SIG-M5 treated with dmso at 0.1 percent for 504 hours (cell line): ENCODE measurements at regions not wholly inside any gene's neighbourhood (a gene's known extent, or its start where the extent isn't known, plus 50 kb on each side); places are given as distances from the start of the nearest gene placed in this dataset.

ENCODE experiments used
- DNase-seq: peaks from one replicate; lab custom pipeline; 2025; ENCODE audit not compliant: unreplicated experiment; lab: John Stamatoyannopoulos, UW

DNA sequence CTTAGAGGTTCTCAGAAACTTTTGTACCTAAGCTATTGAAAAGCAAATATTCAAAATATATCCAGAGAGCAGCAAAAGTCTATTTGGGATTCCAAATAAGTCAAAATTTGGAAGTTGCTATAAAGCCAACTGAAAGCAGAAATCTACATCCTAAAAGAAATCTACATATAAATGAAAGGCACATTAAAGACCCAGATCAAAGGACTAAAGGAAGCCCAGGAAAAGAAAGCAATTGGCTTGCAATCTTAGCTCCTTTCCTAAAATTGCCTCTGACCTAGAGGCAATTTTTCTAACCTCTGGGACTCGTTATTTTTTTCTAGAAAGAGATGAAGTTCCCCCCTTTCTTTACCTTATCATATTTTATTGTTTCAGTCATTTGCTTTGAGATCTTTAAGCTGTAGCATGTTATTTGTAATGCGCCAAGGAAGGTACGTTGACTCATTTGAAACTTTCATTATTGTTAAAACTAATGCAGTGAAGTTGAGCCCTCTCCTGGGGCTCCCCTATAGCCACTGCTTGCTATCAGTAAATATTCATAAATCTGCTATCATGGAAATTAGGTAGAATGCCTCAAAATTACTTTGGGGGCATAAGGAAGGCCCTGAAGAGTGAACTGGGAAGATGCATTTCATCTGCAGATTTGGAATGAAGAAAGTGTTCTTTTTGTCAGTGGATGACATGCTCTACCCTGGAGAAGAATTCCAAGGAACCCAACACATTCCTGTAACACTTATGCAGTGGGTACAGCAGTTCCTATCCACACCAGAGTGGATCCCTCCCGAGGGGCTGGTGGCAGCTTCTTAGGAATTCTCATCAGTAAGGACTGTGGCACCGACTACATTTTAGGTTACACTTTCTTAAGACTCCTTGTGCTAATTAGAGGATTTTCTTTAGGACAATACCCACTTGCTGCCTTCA lies 177.8 kb upstream of the IGFBP7 start:
- DNase-seq: no peak

DNA sequence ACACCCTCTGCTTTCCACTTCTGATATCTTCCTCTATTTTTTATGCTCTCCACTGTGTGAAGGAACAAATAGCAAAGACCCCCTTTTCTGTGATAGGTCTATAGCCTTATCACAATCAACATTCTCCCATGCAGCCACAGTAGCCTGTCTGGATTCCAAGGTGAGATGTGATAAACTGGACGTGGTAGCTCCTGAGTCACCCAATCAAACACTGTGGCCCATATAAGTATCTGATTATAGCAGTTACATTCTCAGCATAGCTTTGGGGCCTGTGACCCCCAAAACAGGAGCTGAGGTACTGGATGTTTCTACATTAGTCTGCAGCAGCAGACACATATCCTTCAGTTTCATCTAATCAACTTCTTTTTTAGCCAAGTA lies 172.7 kb upstream of the IGFBP7 start:
- no peak for DNase-seq

DNA sequence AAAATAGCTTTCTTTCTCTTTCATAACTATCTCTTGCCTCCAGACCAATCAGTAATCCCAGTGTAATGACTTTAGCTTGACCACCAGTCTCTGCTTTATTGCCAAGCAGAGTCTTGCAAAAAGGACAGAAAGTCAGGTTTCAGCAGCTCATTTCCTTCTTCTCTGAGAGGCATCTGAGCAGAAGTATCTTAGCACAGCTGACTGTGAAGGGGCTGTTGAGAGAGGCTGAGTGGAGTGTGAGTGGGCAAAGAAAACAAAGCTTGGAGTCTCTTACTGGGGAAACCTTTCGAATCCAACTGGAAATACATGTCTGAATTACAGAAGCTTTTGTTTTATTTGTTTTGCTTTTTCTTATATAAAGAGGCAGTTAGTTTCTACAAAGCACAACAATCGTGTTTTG lies 170.3 kb upstream of the IGFBP7 start:
- no peak for DNase-seq

DNA sequence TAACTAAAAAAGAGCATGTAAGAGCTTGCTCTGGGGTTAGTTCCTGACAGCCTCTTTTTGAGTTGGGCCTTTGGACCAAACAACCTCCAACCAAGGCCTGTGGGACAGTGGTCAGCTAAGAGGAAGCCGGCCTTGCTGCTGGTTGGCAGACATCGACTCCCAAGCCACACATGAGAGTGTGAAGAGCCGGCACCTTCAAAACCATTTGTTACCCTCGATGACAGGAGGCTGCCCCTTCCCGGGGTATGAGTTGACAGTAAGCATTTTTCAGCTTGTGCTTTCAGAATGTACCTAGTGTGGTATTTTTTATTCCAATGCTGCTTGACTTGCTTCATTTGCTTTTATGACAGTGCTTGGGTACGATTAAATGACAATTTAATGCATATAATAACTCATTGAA lies 168.6 kb upstream of the IGFBP7 start:
- no peak for DNase-seq

DNA sequence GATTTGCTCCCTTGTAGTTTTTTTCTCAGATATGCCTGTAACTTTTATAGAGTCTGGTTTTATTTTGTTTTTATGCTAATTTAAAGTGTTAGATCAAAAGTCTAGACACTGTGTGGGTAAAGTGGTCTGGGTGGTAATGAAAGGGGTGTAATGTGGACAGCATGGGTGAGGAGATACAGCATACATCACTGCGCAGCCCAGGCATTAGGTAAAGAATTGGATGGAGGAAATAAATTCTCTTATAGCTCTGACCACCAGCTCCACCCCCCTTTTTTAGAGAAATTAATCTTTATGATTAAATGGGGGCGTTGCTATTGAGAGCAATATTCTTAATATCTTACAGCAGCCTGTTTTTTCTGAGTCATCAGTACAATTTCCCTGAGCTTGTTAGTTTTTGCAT lies 163.9 kb upstream of the IGFBP7 start:
- no peak for DNase-seq

DNA sequence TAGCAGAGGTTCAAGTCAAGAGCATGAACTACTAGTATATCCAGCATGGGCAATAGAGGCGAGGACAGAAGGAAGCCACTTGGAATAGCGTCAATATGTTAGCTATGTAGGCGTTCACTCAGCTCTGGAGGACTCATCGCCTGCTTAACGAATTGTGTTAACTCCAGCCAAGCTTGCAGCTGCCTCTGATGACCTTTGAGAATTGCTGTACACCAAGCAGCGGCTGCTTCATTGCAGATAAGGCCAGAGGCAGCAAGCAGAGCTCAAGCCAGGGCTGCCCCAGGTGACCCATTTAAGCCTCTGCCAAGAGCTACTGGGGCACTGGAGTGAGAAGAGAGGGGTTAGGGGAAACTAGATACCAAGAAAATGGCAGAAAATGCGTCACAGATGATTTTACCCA lies 160.2 kb upstream of the IGFBP7 start:
- DNase-seq: no peak

DNA sequence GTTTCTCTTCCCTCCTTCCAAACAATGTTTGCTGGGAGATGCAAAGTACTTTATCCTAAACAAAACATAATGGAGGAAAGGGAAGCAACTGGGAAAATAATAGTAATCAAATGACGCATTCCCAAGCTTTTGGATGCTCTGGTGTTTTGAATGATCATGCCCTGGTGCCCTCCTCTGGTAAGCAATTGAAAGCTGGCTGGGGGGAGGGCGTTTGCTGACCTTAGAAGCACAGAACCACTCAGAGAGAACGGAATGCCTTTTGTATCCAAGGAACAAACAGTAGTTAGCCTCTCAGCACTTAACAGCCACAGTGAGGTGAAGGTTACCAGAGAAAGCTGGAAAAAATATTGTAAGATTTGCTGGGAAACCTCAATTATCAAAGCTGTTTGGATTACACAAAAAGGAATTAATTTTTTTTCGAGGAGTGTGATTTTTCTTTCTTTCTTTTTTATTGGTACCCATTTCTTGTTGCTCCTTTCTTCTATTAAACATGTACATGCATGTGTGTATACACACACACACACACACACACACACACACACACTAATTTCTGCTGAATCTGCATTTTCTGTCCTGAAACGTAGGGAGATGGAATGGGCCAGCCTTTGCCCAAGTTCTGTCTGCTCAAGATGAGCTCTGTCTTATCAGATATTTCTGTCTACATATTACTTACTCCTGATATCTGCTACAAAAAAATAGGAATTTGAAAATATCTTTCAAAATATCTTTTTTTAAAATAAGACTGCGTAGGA lies 155.8 kb upstream of the IGFBP7 start:
- DNase-seq: no peak

DNA sequence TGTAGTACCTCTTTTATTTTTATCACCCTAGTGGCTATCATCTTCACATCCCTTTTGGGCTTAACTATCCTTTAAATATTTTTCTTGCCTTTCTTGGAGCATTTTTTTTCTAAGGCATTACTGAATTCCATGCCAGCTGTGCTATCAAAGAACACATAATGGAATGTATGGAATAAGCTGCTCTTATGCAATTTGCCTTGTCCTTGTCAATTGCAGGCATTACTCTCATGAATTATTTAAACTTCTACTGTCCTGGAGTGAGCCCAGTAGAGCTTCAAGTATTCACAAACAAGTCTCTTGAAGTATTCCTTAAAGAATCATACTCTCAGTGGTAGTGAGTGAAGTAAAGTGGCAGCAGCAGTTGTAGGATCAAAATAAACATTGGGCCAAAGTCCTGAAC lies 144.6 kb upstream of the IGFBP7 start:
- no peak for DNase-seq

DNA sequence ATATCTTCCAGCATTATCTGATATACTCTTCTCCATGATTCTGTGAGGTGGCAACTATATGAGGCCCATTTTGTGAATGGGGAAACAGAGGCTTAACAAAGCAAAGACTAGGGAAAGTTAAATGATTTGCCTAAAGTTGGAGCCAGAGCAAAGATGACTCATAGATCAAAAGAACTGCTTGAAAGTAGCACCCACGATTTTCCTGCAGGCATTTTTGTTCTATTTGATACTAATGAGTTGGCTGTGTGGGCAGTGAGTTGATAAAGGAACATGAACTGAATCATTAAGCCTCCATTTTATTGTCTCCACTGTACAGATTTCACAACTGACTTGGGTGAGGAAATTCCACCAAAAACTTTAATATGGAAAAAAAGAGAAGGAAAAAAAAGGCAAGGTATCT lies 138.9 kb upstream of the IGFBP7 start:
- DNase-seq: no peak

DNA sequence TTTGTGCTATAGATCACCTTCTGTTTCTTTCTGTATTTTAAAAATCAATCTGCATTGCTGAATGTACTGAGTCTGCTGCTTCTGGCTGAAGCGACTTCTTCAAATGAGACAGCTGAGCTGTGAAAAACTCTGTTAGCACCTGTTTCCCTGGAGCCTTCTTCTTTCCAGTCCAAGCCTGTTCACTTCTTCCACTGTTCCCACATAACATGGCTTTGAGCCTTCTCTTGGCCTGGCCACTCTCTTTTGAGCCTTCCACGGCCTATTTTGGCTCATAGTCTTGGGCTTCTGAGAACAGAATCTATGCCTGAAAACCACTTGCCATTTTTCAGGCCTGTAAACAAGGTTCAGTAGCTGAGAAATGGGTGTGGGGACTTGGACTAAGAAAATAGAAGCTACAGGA lies 132.9 kb upstream of the IGFBP7 start:
- no peak for DNase-seq

DNA sequence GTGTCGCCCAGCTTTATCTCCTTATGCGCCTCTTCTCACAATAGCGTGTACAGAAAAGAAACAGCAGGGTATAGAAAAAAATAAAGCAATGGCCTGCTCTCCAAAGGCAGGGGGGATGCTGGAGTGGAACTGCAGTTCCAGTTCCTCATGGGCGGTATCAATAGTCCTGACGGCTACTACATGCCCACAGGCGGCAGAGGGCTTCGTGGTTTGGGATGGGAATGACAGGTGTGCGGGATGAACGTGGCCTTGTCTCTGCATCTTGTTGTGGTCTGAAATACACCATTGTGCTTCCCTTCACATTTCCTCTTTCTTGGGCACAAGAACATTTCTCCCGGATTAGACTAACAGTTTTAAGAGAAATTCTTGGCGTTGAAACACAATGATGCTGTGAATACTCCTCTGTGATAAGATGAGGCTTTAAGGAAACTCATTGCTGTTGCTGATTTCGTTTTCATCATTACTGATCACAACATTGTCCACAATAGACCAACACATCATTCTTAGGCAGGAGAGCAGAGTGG lies 124.1 kb upstream of the IGFBP7 start:
- no peak for DNase-seq

DNA sequence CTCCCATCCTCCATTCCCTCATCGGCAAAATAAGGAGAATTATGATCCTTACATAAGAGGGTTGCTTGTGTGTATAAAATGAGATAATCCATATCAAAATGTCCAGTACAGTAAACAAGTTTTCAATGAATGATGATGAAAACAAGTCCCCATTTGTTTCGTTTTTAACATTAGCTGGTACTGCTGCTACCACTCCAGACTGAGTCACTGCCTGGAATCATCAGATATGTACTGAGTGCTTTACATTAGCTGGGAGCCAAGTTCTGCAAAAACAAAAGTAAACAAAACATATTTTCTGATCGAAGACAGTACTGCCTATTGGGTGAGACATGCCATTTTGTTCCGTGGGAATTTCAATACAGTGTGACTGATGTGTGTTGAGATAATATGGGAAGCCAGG lies 123.2 kb upstream of the IGFBP7 start:
- no peak for DNase-seq

DNA sequence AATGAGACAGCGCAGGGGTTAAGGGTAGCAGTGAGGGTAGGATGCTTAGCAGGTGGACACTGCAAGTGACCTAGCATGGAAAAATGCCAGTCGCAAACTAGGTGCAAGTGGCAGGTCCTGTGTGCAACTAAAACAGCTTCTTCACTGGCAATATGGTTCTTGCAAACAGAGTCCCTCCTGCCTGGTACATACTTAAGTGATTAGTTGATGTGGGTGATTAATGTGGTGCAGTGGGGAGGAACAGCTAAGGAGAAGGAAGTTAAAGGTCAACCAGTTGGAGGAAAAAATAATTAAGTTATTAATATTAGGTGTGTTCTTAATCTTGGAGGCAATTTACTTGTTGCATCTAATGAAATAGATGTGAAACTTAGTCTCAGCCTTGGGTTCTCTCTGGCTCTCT lies 121.6 kb upstream of the IGFBP7 start:
- DNase-seq: no peak

DNA sequence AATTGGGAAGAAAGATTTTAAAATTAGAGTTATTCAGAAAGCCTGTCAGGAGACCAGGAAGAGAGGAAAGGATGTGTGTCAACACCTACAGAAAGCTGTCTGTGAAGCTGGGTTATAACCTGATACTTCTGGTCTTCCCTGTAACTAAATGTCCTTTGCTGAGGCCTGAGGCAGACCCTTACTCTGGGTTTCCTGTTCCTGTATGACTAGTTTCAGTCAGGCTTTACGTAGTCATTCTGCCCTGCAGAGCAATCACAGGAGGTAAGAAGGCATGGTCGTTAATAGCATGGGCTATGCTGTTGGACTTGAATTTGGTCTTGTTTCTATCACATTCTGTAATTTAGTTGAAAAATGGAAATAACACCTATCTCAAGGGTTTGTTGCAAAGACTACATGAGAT lies 110.5 kb upstream of the IGFBP7 start:
- DNase-seq: no peak

DNA sequence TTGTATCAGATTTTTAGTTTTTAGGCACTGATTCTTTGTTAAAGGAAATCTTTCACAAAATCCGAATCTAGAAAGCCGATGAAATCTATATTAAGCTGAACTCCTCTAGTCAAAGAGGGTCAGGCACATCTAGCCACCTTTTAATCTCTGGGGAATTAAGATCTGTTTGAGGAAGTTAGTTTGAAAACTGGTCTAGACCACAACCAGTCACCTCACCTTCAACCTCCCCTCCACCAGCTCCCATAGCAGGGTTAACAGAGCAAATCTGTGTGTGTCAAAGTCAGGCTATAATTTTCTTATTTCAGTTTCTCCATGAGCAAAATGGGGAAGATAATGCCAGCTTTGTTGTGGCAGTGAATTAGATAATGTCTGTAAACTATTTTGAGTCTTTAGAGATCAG lies 110.0 kb upstream of the IGFBP7 start:
- no peak for DNase-seq

DNA sequence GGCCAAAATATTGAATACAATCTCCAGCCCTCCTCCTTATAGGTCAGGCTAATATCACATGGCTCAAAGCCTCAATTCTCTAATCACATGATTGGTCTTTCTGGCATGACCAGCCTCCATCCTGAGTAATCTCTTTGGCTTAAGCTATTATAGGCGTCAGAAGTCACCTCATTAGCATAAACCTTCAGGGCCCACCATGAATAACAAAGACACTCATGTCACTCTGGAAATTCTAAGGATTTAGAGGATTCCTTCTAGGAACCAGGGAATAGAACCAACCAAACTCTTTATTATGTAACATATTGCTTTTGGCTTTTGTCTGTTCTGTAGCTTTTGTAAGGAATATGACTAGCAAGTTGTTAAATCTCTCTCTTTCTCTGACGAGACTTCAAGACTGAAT lies 109.2 kb upstream of the IGFBP7 start:
- DNase-seq: no peak

DNA sequence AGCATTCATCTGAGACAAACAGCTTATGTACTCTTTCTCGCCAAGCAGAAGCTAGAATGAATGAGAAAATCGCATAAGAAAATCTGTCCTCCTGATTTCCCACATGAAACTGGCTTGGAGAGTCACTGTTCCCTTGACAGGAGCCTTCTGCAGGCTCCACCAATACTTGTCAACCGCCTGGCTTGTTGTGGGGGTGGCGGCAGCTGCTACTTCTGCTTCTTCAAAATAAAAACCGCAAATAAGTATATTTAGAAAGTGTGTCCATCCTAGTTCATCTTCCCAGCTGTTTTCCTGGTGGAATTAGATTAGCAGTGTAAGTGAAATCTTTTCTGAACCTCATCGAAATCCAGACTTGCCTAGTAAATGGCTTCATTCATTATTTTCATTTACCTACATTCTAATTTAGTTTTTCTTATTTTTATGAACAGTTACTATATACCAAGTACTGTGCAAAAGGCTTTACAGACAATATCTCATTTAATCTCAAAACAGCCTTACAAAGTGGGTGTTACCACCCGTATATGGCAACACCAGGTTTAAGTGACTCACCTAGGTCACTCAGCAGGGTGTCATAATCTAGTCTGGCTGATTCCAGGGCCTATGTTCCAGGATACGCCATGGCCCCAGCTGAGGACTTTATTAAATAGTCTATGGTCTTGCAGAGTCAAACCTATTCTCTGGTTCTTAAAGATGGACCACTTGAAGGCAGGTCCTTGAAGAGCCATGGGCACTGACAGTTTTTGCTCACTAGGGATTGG lies 104.6 kb upstream of the IGFBP7 start:
- no peak for DNase-seq

DNA sequence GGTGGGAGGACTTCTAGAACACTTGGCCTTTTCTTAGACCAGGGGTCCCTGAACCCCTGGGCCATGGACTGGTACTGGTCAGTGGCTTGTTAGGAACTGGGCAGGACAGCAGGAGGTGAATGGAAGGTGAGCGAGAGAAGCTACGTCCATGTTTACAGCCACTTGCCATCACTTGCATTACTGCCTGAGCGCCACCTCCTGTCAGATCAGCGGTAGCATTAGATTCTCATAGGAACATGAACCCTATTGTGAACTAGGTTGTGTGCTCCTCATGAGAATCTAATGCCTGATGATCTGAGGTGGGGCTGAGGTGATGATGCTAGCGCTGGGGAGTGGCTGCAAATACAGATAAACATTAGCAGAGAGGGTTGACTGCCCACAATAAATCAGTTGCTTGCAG lies 100.9 kb upstream of the IGFBP7 start:
- DNase-seq: no peak

DNA sequence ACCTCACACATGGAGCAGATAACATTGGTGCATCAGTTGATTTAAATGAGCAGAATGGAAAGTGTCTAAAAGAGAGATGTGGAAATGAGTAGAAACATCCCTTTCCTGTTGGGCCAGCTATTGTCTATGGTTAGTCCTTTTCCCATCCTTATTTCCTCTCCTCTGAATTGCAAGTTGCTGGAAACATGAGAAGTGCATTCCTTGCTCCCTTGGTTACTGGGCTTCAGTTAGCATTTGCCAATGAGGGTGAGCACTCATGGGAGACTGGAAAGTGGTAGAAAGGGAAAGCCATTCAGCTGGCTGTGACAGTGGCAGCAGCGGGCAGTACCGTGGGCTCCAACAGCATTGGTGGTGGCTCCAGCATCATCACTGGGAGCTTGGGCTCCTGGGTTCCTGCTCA lies 96.0 kb upstream of the IGFBP7 start:
- no peak for DNase-seq

DNA sequence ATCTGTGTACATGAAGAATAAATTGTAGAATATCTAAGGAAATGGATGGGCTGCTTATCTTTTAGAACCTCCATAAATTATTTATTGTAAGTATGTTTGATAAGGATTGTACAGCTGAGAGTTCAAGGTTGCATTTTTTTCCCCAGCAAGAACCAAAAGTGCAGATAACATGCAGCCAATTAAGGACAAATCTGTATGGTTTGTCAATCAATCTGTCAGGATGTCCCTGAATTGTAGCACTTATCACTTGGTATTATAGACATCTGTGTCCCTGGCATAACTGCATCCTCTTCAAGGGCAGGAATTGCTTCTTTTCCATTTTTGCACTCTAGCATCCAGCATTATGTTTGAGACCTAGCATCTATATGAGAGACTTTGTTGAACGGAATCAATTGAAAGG lies 95.4 kb upstream of the IGFBP7 start:
- DNase-seq: no peak

DNA sequence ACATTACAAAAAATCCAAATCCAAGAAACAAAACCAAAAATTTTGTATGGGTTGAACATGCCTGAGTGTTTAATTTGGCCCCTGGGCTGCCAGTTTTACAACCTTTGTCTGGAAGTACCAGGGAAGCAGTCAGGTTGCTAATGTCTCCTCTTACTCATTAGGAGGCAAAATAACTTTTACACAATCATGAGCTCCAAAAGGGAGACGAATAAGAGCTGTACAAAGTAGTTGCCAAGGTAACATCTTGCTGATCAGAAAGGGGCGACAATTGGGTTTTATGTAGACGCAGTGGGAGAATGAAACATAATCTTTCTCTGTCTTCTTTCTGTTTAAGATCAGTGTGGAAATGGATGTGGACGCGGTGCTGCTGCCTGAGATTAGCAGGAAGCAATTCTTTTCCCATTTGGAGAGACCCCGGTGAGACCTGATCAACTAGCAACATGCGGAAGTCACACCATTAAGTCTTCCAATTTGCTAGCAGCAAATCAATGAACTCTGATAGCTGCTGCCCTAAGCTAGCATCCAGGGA lies 90.7 kb upstream of the IGFBP7 start:
- DNase-seq: no peak
